CD14-positive monocyte (primary cell): ENCODE measurements at regions not wholly inside any gene's neighbourhood (a gene's known extent, or its start where the extent isn't known, plus 50 kb on each side); places are given as distances from the start of the nearest gene placed in this dataset.

Experiments used
- DNase-seq, 3 donors: peaks; one replicate each; pipeline ENCODE4 v3.0.0-alpha.2; 2011 to 2022
- H2AFZ ChIP-seq: 2 replicates; pipeline ENCODE4 v1.6.0; 2012; ENCODE audit warnings: mild to moderate bottlenecking, low read depth, low read length, inconsistent platforms; ENCODE audit not compliant: insufficient read depth, poor library complexity, severe bottlenecking
- H3K27ac ChIP-seq, 2 donors: 1 replicate in 1 of 2; 2 replicates in 1 of 2; pipeline ENCODE4 v1.5.1; 2012 to 2013; ENCODE audit warnings: low read length in 2 of 2, control low read depth in 1 of 2, inconsistent platforms in 1 of 2, low read depth in 1 of 2, mild to moderate bottlenecking in 1 of 2
- H3K27me3 ChIP-seq, 2 donors: one replicate each; pipeline versions ENCODE4 v1.6.0 to v1.6.1; 2011 to 2013; ENCODE audit warnings: low read length in 2 of 2; ENCODE audit not compliant: control insufficient read depth in 2 of 2, insufficient read depth in 2 of 2
- H3K36me3 ChIP-seq, 2 donors: replicated peaks in 1 of 2; 1 replicate in 1 of 2; 2 replicates in 1 of 2; pipeline versions ENCODE4 v1.5.1 to v1.6.1; 2012 to 2013; ENCODE audit warnings: low read length in 2 of 2, control low read depth in 1 of 2, inconsistent platforms in 1 of 2, mild to moderate bottlenecking in 1 of 2; ENCODE audit not compliant: insufficient read depth in 2 of 2, control insufficient read depth in 1 of 2
- H3K4me1 ChIP-seq, 2 donors: 1 replicate in 1 of 2; 2 replicates in 1 of 2; pipeline versions ENCODE4 v1.5.1 to v1.6.1; 2012 to 2013; ENCODE audit warnings: low read length in 2 of 2, control low read depth in 1 of 2, inconsistent platforms in 1 of 2, mild to moderate bottlenecking in 1 of 2, moderate library complexity in 1 of 2; ENCODE audit not compliant: insufficient read depth in 2 of 2, control insufficient read depth in 1 of 2
- H3K4me2 ChIP-seq: replicated peaks from 2 replicates; pipeline ENCODE3; 2012; ENCODE audit warnings: low read length, moderate library complexity, mild to moderate bottlenecking; ENCODE audit not compliant: poor library complexity, severe bottlenecking; ENCODE audit errors: extremely low read depth
- H3K4me3 ChIP-seq, 3 experiments: fragments of 200-600 bp in 1 of 3; sonication (generic) in 1 of 3; replicated peaks in 1 of 3; 1 replicate in 2 of 3; 2 replicates in 1 of 3; pipeline ENCODE4 v1.5.1; 2011 to 2013; ENCODE audit warnings: low read length in 3 of 3, mild to moderate bottlenecking in 3 of 3, control low read depth in 2 of 3, low read depth in 2 of 3, inconsistent platforms in 1 of 3, moderate library complexity in 1 of 3
- H3K79me2 ChIP-seq: 2 replicates; pipeline ENCODE4 v1.6.0; 2012; ENCODE audit warnings: mild to moderate bottlenecking, control low read depth, inconsistent platforms, low read length, moderate library complexity; ENCODE audit not compliant: insufficient read depth
- H3K9ac ChIP-seq: 2 replicates; pipeline ENCODE4 v1.6.0; 2017; ENCODE audit warnings: low read length, mild to moderate bottlenecking; ENCODE audit not compliant: insufficient read depth, poor library complexity, severe bottlenecking
- H3K9me3 ChIP-seq, 2 donors: replicated peaks in 1 of 2; 1 replicate in 1 of 2; 2 replicates in 1 of 2; pipeline versions ENCODE4 v1.5.1 to v1.6.1; 2012 to 2013; ENCODE audit warnings: low read length in 2 of 2, control low read depth in 1 of 2; ENCODE audit not compliant: control insufficient read depth in 1 of 2, insufficient read depth in 1 of 2
- H4K20me1 ChIP-seq: 2 replicates; pipeline ENCODE4 v1.6.0; 2012; ENCODE audit warnings: mild to moderate bottlenecking, low read length, control low read depth, moderate library complexity; ENCODE audit not compliant: insufficient read depth
- H3K27ac Mint-ChIP-seq, 7 donors: one replicate each; pipeline ENCODE4 v1.8.0; 2020; ENCODE audit warnings: mild to moderate bottlenecking in 7 of 7, mixed read lengths in 7 of 7, moderate library complexity in 6 of 7, inconsistent platforms in 2 of 7
- H3K27me3 Mint-ChIP-seq, 3 donors: one replicate each; pipeline ENCODE4 v1.8.0; 2021 to 2022; ENCODE audit warnings: low read depth in 3 of 3, mild to moderate bottlenecking in 3 of 3, mixed read lengths in 3 of 3, moderate library complexity in 3 of 3, inconsistent platforms in 1 of 3
- H3K36me3 Mint-ChIP-seq, 2 donors: one replicate each; pipeline ENCODE4 v1.8.0; 2020; ENCODE audit warnings: mixed read lengths in 2 of 2, inconsistent platforms in 1 of 2, mild to moderate bottlenecking in 1 of 2
- H3K4me1 Mint-ChIP-seq: one replicate; pipeline ENCODE4 v1.8.0; 2020; ENCODE audit warnings: mild to moderate bottlenecking, mixed read lengths
- H3K4me3 Mint-ChIP-seq, 2 donors: one replicate each; pipeline ENCODE4 v1.8.0; 2020; ENCODE audit warnings: mild to moderate bottlenecking in 2 of 2, mixed read lengths in 2 of 2, moderate library complexity in 1 of 2
- H3K9me3 Mint-ChIP-seq, 7 donors: one replicate each; pipeline ENCODE4 v1.8.0; 2020 to 2022; ENCODE audit warnings: mixed read lengths in 7 of 7, mild to moderate bottlenecking in 6 of 7, moderate library complexity in 6 of 7, inconsistent platforms in 2 of 7
- CTCF ChIP-seq: fragments of 200-600 bp; IDR thresholded peaks from one replicate; pipeline ENCODE4 v1.8.0; 2022; ENCODE audit warnings: antibody characterized with exemption, mild to moderate bottlenecking
- WGBS: methylation state at CpG from one replicate; pipeline ENCODE4 v1.1.5; 2013; ENCODE audit warnings: missing lambda C conversion rate; ENCODE audit not compliant: insufficient coverage; 5-methylcytosine and 5-hydroxymethylcytosine counted together
- intact Hi-C, 2 donors: fragments of 100-400 bp; cut with micrococcal nuclease; formaldehyde crosslinking; loops; one replicate each; pipeline versions ENCODE4 v1.15.0 to v1.15.1; 2023

GRCh38 chr18:30211112-30211511 is 831.4 kb downstream of the DSC3 start:
- Histone ChIP-seq H3K4me2 (no peak overlapping the region), H3K4me1 (no peaks in the 10 kb centered on the region), H3K4me3 (no peak overlapping the region), H3K9me3 (peaks cover 3 to 13% of the 10 kb centered on the region in 2 donors), H2AFZ (no peak overlapping the region), H3K27ac (no peak overlapping the region), H3K9ac (no peak overlapping the region), H3K79me2 (no peaks in the 10 kb centered on the region), H4K20me1 (no peaks in the 10 kb centered on the region), H3K36me3 (no peaks in the 10 kb centered on the region), H3K27me3 (no peaks in the 10 kb centered on the region)
- H3K9me3 Mint-ChIP-seq: peaks cover 0 to 12% (median 6%) of the 10 kb centered on the region in 7 donors
- intact Hi-C loops: no loop called here
- H3K4me1 Mint-ChIP-seq: no peaks in the 10 kb centered on the region
- no peaks in the 10 kb centered on the region for H3K36me3 Mint-ChIP-seq
- H3K4me3 Mint-ChIP-seq: no peak overlapping the region
- no peak overlapping the region for H3K27ac Mint-ChIP-seq
- DNase-seq: no peak
- H3K27me3 Mint-ChIP-seq: peaks cover 0 to under 1% (median 0%) of the 10 kb centered on the region in 3 donors
- TF ChIP-seq CTCF: no peak

- no peaks in the 10 kb centered on the region for H3K36me3 ChIP-seq
- no peak for DNase-seq
- no peaks in the 10 kb centered on the region for H3K27me3 ChIP-seq
- H3K4me3 ChIP-seq: no peak overlapping the region
- WGBS: 71% methylated on average over 1 of the region's 1 CpG
- H3K9ac ChIP-seq: no peak overlapping the region
- H3K4me2 ChIP-seq: no peak overlapping the region
- no peaks in the 10 kb centered on the region for H4K20me1 ChIP-seq
- Mint-ChIP-seq H3K27ac (no peak overlapping the region), H3K4me3 (no peak overlapping the region), H3K9me3 (peaks cover 2 to 14% (median 4%) of the 10 kb centered on the region in 7 donors), H3K36me3 (no peaks in the 10 kb centered on the region), H3K4me1 (no peaks in the 10 kb centered on the region), H3K27me3 (peaks cover 0 to 2% (median 0%) of the 10 kb centered on the region in 3 donors)
- H3K9me3 ChIP-seq: peaks cover 9 to 15% of the 10 kb centered on the region in 2 donors
- H3K4me1 ChIP-seq: no peaks in the 10 kb centered on the region
- no peaks in the 10 kb centered on the region for H3K79me2 ChIP-seq
- H2AFZ ChIP-seq: no peak overlapping the region
- no peak overlapping the region for H3K27ac ChIP-seq
- intact Hi-C loops: no loop called here
- TF ChIP-seq CTCF: no peak
Observed at GRCh38 chr18:30208546-30208945, 834.0 kb downstream of the DSC3 start.
